ENCODE measurements at regions not wholly inside any gene's neighbourhood (a gene's known extent, or its start where the extent isn't known, plus 50 kb on each side); places are given as distances from the start of the nearest gene placed in this dataset.

GRCh38 chr5:163342306-163342705 lies 95.1 kb upstream of the CCNG1 start:
- Histone ChIP-seq H2AFZ (ENCODE audit: low read length) (no peak overlapping the region), H3K36me3 (ENCODE audit: insufficient read depth, low read length) (no peaks in the 10 kb centered on the region), H3K4me1 (ENCODE audit: insufficient read depth, low read length) (no peaks in the 10 kb centered on the region), H3K27ac (ENCODE audit: low read depth, low read length) (no peak overlapping the region), H3K4me3 (ENCODE audit: insufficient read depth, low read length) (no peak overlapping the region), H3K9me3 (ENCODE audit: low read depth, low read length) (no peaks in the 10 kb centered on the region), H3K4me2 (ENCODE audit: insufficient read depth, low read length) (no peak overlapping the region), H4K20me1 (ENCODE audit: insufficient read depth, low read length) (no peaks in the 10 kb centered on the region), H3K79me2 (ENCODE audit: insufficient read depth, low read length) (no peaks in the 10 kb centered on the region), H3K27me3 (ENCODE audit: insufficient read depth, low read length) (no peaks in the 10 kb centered on the region)
- no peak for DNase-seq (ENCODE audit: insufficient read length, low spot score, missing footprints)
- no peak for TF ChIP-seq CTCF (IDR thresholded peaks at IDR 0.05; ENCODE audit: extremely low read depth, low read depth, low read length)

GRCh38 chr5:163345216-163345615 lies 92.2 kb upstream of the CCNG1 start:
- no peaks in the 10 kb centered on the region for H3K79me2 ChIP-seq (ENCODE audit: insufficient read depth, low read length)
- no peak for DNase-seq (ENCODE audit: insufficient read length, low spot score, missing footprints)
- H3K9me3 ChIP-seq (ENCODE audit: low read depth, low read length), result no peaks in the 10 kb centered on the region
- H3K4me1 ChIP-seq (ENCODE audit: insufficient read depth, low read length), result no peaks in the 10 kb centered on the region
- no peak overlapping the region for H3K4me3 ChIP-seq (ENCODE audit: insufficient read depth, low read length)
- no peak overlapping the region for H3K4me2 ChIP-seq (ENCODE audit: insufficient read depth, low read length)
- H3K36me3 ChIP-seq (ENCODE audit: insufficient read depth, low read length), result no peaks in the 10 kb centered on the region
- H3K27me3 ChIP-seq (ENCODE audit: insufficient read depth, low read length), result no peaks in the 10 kb centered on the region
- H4K20me1 ChIP-seq (ENCODE audit: insufficient read depth, low read length), result no peaks in the 10 kb centered on the region
- no peak overlapping the region for H3K27ac ChIP-seq (ENCODE audit: low read depth, low read length)
- no peak overlapping the region for H2AFZ ChIP-seq (ENCODE audit: low read length)
- TF ChIP-seq CTCF (IDR thresholded peaks at IDR 0.05; ENCODE audit: extremely low read depth, low read depth, low read length), result no peak

- Histone ChIP-seq H4K20me1 (ENCODE audit: insufficient read depth, low read length) (no peaks in the 10 kb centered on the region), H3K4me2 (ENCODE audit: insufficient read depth, low read length) (no peak overlapping the region), H3K4me3 (ENCODE audit: insufficient read depth, low read length) (no peak overlapping the region), H2AFZ (ENCODE audit: low read length) (no peak overlapping the region), H3K27me3 (ENCODE audit: insufficient read depth, low read length) (no peaks in the 10 kb centered on the region), H3K36me3 (ENCODE audit: insufficient read depth, low read length) (no peaks in the 10 kb centered on the region), H3K79me2 (ENCODE audit: insufficient read depth, low read length) (no peaks in the 10 kb centered on the region), H3K9me3 (ENCODE audit: low read depth, low read length) (no peaks in the 10 kb centered on the region), H3K27ac (ENCODE audit: low read depth, low read length) (no peak overlapping the region), H3K4me1 (ENCODE audit: insufficient read depth, low read length) (no peaks in the 10 kb centered on the region)
- TF ChIP-seq CTCF (IDR thresholded peaks at IDR 0.05; ENCODE audit: extremely low read depth, low read depth, low read length), result peak; percentile 87
- DNase-seq (ENCODE audit: insufficient read length, low spot score, missing footprints), result peak; percentile 86
These were observed 89.7 kb upstream of the CCNG1 start for GRCh38 chr5:163347671-163348070.

GRCh38 chr5:163350083-163350482 lies 87.3 kb upstream of the CCNG1 start:
- Histone ChIP-seq H3K4me1 (ENCODE audit: insufficient read depth, low read length) (no peaks in the 10 kb centered on the region), H3K36me3 (ENCODE audit: insufficient read depth, low read length) (no peaks in the 10 kb centered on the region), H3K4me2 (ENCODE audit: insufficient read depth, low read length) (no peak overlapping the region), H3K9me3 (ENCODE audit: low read depth, low read length) (no peaks in the 10 kb centered on the region), H3K79me2 (ENCODE audit: insufficient read depth, low read length) (no peaks in the 10 kb centered on the region), H3K4me3 (ENCODE audit: insufficient read depth, low read length) (no peak overlapping the region), H4K20me1 (ENCODE audit: insufficient read depth, low read length) (no peaks in the 10 kb centered on the region), H2AFZ (ENCODE audit: low read length) (no peak overlapping the region), H3K27me3 (ENCODE audit: insufficient read depth, low read length) (no peaks in the 10 kb centered on the region), H3K27ac (ENCODE audit: low read depth, low read length) (no peak overlapping the region)
- TF ChIP-seq CTCF (IDR thresholded peaks at IDR 0.05; ENCODE audit: extremely low read depth, low read depth, low read length), result peak; percentile 24
- DNase-seq (ENCODE audit: insufficient read length, low spot score, missing footprints), result peak; percentile 69

All from osteoblast (primary cell).